RPMI8226 (cell line): ENCODE measurements at regions not wholly inside any gene's neighbourhood (a gene's known extent, or its start where the extent isn't known, plus 50 kb on each side); places are given as distances from the start of the nearest gene placed in this dataset.

Source experiments
- DNase-seq: peaks from one replicate; pipeline ENCODE4 v3.0.0-alpha.2; 2015

- no peak for DNase-seq
Measured at GRCh38 chr12:116498471-116498870, 60.7 kb upstream of the MAP1LC3B2 start.

DNA sequence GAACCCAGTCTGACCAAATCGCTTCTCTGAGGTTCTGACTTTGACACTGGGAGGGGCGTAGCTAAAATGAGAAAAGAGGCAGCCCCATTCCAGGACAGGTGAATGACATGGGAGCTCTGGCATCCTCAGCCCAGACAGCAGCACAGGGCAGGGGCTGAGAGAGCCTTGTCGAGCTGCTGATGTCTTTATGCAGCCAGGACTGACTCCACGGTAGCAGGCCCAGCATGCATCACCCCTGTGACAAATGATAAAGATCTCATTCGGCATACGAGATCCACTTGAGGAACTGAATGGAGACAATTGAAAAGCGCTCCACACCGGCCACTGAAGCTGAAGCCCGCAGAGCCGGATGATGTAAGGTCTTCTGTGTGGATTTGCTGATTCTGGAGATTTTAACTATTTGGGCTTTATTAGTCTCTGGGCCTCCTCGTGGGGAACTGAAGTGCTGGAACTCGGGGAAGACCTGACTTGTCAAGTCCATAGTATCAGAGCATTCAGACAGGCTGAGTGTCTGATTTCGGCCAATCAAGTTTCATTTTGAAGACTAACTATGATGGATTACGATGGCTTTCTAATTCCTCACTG is 56.9 kb upstream of the MAP1LC3B2 start:
- no peak for DNase-seq

DNA sequence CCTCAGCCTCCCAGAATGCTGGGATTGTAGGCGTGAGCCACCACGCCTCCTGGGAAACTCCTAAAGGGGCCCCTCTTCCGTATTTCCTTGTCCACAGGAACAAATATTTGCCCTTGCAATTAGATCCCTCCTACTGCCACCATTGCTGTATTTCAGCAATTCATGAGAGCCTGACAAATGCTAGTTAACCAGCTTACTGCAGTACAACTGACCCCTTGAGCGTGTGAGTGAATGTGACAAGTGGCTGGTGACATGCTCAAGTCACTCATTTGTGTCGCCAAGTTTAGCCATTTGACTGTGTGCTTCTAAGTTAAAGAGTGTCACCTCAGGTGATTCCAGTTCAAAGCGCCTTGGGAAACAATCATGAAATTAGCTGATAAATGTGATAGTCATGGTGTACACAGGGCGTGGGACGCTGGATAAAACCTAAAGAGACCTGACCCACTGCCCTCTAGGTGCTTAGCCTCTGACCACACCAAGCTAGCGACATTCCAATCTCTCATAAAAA is 56.1 kb upstream of the MAP1LC3B2 start:
- no peak for DNase-seq

- no peak for DNase-seq
Measured at GRCh38 chr12:116504438-116504837, 54.7 kb upstream of the MAP1LC3B2 start.

DNA sequence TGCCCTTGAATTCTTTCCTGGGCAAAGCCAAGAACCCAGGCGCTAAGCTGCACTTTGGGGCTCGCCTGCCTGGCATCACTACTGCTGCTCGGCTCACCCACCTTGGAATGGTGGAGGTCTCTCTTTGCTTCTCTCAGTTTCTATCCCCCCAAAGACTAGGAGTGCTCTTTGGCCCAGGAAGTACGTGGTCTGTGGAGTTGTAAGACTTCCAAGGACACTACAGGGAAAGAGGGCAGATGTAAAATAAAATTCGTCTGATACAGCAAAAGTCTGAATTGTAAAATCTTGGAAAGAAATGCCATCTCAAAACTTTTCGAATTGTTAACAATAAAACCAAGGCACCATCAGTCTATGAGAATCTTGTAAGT is 52.5 kb upstream of the MAP1LC3B2 start:
- DNase-seq, result no peak

DNA sequence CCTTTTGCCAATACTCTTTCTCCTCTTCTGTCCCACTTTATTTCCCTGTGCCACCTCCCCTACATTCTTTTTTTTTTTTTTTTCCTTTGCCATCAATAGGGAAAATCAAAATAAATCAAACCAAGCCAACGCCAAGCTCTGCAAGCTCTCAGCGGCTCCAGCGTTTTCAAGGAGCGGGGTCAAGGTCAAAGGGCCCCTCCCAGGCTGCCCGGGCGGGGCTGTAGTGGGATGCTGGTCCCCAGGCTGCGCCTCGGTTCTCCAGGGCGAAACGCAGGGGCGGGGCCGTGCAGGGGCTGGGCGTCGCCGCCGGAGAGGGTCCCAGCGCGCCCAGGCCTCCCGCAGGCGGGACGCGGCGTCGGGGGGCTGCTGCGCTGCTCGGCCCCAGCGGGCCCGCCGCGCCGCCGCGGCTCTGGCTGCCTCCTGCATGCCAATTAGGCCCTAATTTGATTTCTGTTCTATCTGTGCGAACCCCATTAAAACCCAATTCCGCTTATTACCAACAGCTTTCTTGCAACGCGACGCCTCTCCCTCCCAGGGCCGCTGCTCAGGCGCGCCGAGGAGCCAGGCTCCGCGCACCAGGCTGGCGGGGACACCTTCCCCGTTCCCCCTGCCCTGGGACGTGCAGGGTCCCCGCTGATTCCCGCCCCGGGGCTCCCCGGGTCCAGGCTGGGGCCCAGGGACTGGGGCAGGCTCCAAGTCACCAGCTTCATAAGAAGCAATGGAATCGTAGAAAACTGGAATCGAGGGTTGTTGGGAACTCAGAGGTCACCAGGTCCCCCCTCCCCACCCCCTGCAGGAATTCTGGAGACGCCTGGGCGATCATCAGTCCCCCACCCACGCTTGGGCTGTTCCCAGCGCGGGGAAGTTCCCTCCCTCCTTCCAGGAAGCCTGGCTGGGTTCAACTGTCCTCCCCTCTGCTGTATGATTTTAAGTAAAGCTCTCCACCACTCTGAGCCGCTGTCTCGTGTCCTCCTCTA is 50.7 kb upstream of the MAP1LC3B2 start:
- no peak for DNase-seq
